NT2/D1 (cell line): ENCODE measurements at regions not wholly inside any gene's neighbourhood (a gene's known extent, or its start where the extent isn't known, plus 50 kb on each side); places are given as distances from the start of the nearest gene placed in this dataset.

Source experiments
- DNase-seq: peaks from one replicate; pipeline ENCODE4 v3.0.0-alpha.2; 2011; ENCODE audit warnings: low read depth, low spot score
- H3K27me3 ChIP-seq: 2 replicates; pipeline ENCODE4 v1.6.0; 2011; ENCODE audit warnings: mild to moderate bottlenecking; ENCODE audit not compliant: insufficient read length, insufficient read depth
- H3K36me3 ChIP-seq: 2 replicates; pipeline ENCODE4 v1.6.1; 2011; ENCODE audit warnings: mild to moderate bottlenecking, low read length, mixed read lengths; ENCODE audit not compliant: insufficient read depth, insufficient read length
- H3K4me1 ChIP-seq: 2 replicates; pipeline ENCODE4 v1.5.1; 2011; ENCODE audit not compliant: insufficient read depth, insufficient read length
- H3K4me3 ChIP-seq: 2 replicates; pipeline ENCODE4 v1.5.1; 2011; ENCODE audit warnings: low read depth; ENCODE audit not compliant: insufficient read length
- H3K9ac ChIP-seq: 2 replicates; pipeline ENCODE4 v1.6.0; 2011; ENCODE audit warnings: low read depth; ENCODE audit not compliant: insufficient read length
- H3K9me3 ChIP-seq: 2 replicates; pipeline ENCODE4 v1.5.1; 2011; ENCODE audit warnings: mild to moderate bottlenecking, low read length; ENCODE audit not compliant: insufficient read depth
- SUZ12 ChIP-seq: IDR thresholded peaks from 2 replicates; pipeline ENCODE4 v1.6.1; 2011; ENCODE audit not compliant: insufficient read length, insufficient read depth; ENCODE audit errors: extremely low read depth
- YY1 ChIP-seq: IDR thresholded peaks from 2 replicates; pipeline ENCODE4 v1.6.1; 2011; ENCODE audit not compliant: insufficient read length, insufficient read depth
- ZNF274 ChIP-seq: IDR thresholded peaks from 2 replicates; pipeline ENCODE4 v1.6.1; 2011; ENCODE audit warnings: mild to moderate bottlenecking, low read depth, low read length

DNA sequence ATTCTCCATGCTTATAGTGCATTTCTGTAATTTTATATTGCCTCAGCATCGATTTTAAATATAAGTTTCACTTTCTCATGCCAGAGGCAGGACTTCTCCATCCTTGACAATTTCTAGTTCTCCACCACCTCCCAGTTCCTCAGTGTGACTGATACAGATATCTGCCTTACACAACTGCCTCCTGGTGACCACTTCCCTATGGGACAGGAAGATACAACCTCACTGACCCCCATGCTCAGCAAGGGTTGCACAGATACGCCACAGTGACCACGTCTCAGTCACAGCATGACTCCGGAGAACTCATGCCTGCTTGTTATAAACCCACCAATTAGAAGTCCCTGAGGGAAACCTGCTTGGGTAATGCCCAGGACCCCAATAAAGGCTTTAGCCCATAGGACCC, 284.0 kb upstream of the MC4R start:
- Histone ChIP-seq H3K9me3 (no peaks in the 10 kb centered on the region), H3K4me1 (no peaks in the 10 kb centered on the region), H3K9ac (no peak overlapping the region), H3K36me3 (no peaks in the 10 kb centered on the region), H3K4me3 (no peak overlapping the region), H3K27me3 (no peaks in the 10 kb centered on the region)
- TF ChIP-seq SUZ12 (no peak), ZNF274 (no peak), YY1 (no peak)
- DNase-seq = no peak

DNA sequence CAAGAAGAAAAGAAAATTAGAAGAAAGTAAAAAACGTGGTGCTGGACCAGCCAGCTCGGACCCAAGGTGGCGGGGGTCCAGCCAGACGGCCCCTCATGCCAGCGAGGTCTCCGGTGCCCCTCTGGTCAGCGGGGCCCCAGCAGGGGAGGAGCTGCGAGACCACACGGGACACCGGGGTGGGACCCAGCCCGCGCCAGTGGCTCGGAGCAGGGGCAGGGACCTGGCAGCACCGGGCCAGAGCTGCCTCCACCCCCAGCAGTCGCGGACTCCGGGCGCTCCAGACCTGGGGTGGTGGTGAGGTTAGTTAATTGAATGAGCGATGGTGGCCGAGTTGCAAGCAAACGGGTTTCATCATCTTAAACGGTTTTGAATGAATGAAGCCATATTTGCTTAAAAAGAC, 289.9 kb upstream of the MC4R start:
- no peaks in the 10 kb centered on the region for H3K9me3 ChIP-seq
- no peaks in the 10 kb centered on the region for H3K27me3 ChIP-seq
- no peaks in the 10 kb centered on the region for H3K4me1 ChIP-seq
- DNase-seq = no peak
- H3K36me3 ChIP-seq = no peaks in the 10 kb centered on the region
- no peak for TF ChIP-seq ZNF274
- TF ChIP-seq SUZ12 = no peak
- TF ChIP-seq YY1 = no peak
- no peak overlapping the region for H3K4me3 ChIP-seq
- no peak overlapping the region for H3K9ac ChIP-seq

DNA sequence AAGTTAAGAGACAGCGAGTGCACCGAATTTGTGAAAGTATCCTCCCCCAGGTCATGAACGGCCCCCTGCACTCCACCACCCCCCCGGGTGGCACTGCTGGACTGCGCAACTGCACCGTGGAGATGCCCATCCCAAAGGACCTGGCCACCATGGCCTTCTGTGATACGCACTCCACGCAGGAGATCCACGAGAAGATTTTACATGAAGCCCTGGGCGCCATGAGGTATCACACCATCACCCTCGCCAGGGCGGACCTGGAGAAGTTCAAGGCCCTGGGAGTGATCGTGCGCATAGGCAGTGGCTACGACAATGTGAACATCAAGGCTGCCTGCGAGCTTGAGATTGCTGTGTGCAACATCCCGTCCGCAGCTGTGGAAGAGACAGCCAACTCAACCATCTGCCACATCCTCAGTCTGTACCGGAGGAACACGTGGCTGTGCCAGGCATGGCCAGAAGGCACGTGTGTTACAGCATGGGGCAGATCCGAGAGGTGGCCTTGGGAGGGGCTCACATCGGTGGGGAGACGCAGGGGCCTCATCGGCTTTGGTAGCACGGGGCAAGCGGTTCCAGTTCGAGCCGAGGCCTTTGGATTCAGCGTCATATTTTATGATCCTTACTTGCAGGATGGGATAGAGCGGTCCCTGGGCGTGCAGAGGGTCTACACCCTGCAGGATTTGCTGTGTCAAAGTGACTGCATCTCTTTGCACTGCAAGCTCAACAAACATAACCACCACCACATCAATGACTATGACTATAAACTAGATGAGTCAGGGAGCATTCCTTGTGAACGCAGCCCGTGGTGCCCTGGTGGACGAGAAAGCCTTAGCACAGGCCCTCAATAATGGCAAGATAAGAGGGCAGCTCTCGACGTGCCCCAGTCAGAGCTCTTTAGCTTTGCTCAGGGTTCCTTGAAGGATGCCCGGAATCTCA, 290.8 kb upstream of the MC4R start:
- no peaks in the 10 kb centered on the region for H3K36me3 ChIP-seq
- no peak overlapping the region for H3K4me3 ChIP-seq
- TF ChIP-seq ZNF274 (no peak), YY1 (no peak), SUZ12 (no peak)
- no peaks in the 10 kb centered on the region for H3K27me3 ChIP-seq
- H3K9ac ChIP-seq = no peak overlapping the region
- no peak for DNase-seq
- no peaks in the 10 kb centered on the region for H3K4me1 ChIP-seq
- H3K9me3 ChIP-seq = no peaks in the 10 kb centered on the region

DNA sequence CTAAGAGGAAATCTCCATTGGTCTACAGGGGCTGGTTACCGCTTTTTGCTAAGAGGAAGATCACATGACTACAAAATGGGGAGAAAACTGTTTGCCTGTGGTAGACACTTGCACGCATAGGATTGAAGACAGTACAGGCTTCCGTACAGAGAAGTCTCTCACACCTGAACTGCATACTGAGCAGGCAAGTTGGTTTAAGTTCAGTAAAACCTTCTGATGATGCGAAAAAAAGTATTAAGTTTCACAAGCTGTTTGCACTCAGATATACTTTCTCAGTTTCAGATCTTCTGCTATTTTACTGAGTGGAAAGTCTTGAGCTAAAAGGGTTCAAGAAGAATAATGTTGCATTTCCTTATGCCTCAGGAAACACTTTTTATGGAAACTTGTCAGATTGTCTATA, 292.2 kb upstream of the MC4R start:
- Histone ChIP-seq H3K27me3 (no peaks in the 10 kb centered on the region), H3K4me1 (no peaks in the 10 kb centered on the region), H3K9me3 (no peaks in the 10 kb centered on the region), H3K4me3 (no peak overlapping the region), H3K9ac (no peak overlapping the region), H3K36me3 (no peaks in the 10 kb centered on the region)
- TF ChIP-seq SUZ12 = no peak
- no peak for DNase-seq

DNA sequence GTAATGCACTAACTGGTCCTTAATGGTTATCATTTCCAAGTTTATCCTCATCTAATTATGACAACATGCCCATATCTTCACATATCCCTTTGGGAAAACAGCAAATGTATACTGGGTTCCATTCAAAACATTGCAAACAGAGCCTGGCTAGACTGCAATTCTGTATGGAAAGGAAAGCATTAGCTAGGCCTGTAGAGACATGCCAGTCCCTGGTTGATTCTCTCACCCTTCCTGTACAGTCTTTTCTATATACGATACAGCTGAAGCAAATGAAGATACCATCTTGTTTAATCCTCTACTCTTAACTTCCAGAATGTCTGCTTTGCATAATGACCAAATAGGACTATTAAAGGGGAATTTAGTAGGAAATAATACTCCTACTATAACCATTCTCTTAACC, 294.4 kb upstream of the MC4R start:
- no peak for DNase-seq
- no peaks in the 10 kb centered on the region for H3K9me3 ChIP-seq
- H3K9ac ChIP-seq = no peak overlapping the region
- no peaks in the 10 kb centered on the region for H3K27me3 ChIP-seq
- no peaks in the 10 kb centered on the region for H3K36me3 ChIP-seq
- H3K4me3 ChIP-seq = no peak overlapping the region
- TF ChIP-seq ZNF274 = no peak
- no peak for TF ChIP-seq SUZ12
- TF ChIP-seq YY1 = no peak
- H3K4me1 ChIP-seq = no peaks in the 10 kb centered on the region

DNA sequence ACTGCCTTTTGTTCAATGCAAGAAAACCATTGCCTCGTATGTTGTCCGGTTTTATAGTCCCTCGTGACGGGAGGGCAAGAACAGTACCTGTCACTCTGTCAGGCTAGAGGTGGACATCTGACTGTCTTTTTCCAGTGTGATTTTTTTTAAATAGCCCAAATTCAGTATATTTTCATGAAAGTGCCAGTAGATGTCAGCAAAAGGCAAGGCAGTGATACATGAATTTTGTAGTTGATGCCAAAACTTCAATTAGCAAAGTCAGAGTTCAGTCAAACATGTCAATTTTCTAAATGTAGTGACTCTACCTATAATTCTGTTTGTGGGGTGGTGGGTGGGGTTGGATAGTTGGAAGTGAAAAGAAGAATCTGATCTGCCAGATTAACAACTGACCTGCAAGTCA, 296.0 kb upstream of the MC4R start:
- Histone ChIP-seq H3K4me3 (no peak overlapping the region), H3K36me3 (no peaks in the 10 kb centered on the region), H3K4me1 (no peaks in the 10 kb centered on the region), H3K9ac (no peak overlapping the region), H3K9me3 (no peaks in the 10 kb centered on the region), H3K27me3 (no peaks in the 10 kb centered on the region)
- TF ChIP-seq SUZ12 = no peak
- TF ChIP-seq YY1 = no peak
- no peak for TF ChIP-seq ZNF274
- no peak for DNase-seq

DNA sequence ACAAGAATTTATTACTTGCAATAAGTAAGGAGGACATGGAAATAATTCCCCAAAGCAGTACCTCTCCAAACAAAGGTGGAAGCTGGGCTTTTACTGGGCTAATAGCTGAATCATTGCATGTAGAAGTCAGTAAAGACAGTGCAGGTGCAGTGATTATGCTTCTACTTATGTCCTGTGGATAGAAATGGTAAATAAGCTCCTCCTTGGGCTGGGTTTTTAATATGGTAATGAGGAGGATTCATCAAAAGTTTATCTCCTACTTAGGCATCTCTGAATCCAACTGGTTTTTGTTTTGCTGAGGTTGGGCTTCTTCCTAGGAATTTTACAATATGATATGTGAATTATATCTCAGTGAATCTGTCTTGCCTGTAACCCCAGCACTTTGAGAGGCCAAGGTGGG, 297.4 kb upstream of the MC4R start:
- H3K27me3 ChIP-seq = no peaks in the 10 kb centered on the region

DNA sequence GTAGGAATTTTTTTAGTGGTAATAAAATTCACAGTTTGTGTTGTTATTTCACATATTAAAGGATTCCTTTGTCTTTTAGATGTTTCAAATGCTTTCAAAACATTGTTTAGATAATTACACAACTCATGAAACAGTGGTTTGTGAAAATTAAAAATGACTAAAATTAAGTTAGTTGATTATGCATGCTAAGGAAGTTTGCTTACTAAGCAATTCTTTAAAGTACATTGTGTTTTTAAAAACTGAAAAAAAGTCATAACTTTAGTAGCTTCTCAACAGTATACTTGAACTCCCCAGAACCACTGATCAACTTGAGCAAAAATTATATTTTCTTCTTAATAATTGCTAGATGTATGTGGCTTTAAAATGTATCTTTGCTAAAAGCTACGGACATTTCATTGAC, 298.4 kb upstream of the MC4R start:
- no peak for DNase-seq
- Histone ChIP-seq H3K27me3 (no peaks in the 10 kb centered on the region), H3K9ac (no peak overlapping the region), H3K4me1 (no peaks in the 10 kb centered on the region), H3K9me3 (no peaks in the 10 kb centered on the region), H3K4me3 (no peak overlapping the region), H3K36me3 (no peaks in the 10 kb centered on the region)
- TF ChIP-seq ZNF274 (no peak), SUZ12 (no peak), YY1 (no peak)

More for the DNA sequence above, 297.4 kb upstream of the MC4R start:
- no peak for DNase-seq
- no peak overlapping the region for H3K9ac ChIP-seq
- H3K9me3 ChIP-seq = no peaks in the 10 kb centered on the region
- H3K4me3 ChIP-seq = no peak overlapping the region
- H3K36me3 ChIP-seq = no peaks in the 10 kb centered on the region
- TF ChIP-seq ZNF274 = no peak
- TF ChIP-seq YY1 = no peak
- no peak for TF ChIP-seq SUZ12
- H3K4me1 ChIP-seq = no peaks in the 10 kb centered on the region
